ENCODE measurements at regions not wholly inside any gene's neighbourhood (a gene's known extent, or its start where the extent isn't known, plus 50 kb on each side); places are given as distances from the start of the nearest gene placed in this dataset. TPM values are rescaled to one million over a fixed set of nuclear protein-coding genes. Genes with fewer than 3 reads are reported as not detected.

DNA sequence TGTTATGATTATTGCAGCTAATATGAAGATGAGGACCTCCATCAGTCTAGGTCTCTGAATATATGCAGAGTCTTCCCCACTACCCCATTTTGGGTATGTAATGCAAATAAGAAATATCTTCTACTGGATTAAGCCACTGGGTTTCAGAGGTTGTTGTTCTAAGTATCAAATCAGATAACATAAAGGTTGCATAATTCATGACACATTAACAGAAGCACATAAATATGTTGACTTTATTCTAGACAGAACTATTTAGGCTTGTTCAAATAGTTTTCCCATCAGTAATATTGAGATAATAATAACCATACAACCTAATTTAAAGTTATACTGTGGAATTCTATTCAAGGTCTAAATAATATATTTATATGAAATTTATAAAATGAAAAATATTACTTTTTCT is 157.1 kb downstream of the ETV1 start:
- TF ChIP-seq, protein P1, sequence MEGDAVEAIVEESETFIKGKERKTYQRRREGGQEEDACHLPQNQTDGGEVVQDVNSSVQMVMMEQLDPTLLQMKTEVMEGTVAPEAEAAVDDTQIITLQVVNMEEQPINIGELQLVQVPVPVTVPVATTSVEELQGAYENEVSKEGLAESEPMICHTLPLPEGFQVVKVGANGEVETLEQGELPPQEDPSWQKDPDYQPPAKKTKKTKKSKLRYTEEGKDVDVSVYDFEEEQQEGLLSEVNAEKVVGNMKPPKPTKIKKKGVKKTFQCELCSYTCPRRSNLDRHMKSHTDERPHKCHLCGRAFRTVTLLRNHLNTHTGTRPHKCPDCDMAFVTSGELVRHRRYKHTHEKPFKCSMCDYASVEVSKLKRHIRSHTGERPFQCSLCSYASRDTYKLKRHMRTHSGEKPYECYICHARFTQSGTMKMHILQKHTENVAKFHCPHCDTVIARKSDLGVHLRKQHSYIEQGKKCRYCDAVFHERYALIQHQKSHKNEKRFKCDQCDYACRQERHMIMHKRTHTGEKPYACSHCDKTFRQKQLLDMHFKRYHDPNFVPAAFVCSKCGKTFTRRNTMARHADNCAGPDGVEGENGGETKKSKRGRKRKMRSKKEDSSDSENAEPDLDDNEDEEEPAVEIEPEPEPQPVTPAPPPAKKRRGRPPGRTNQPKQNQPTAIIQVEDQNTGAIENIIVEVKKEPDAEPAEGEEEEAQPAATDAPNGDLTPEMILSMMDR (IDR thresholded peaks at IDR 0.05; ENCODE audit: insufficient read depth, low read length), result no peak
- DNase-seq (ENCODE audit: low read depth), result no peak

DNA sequence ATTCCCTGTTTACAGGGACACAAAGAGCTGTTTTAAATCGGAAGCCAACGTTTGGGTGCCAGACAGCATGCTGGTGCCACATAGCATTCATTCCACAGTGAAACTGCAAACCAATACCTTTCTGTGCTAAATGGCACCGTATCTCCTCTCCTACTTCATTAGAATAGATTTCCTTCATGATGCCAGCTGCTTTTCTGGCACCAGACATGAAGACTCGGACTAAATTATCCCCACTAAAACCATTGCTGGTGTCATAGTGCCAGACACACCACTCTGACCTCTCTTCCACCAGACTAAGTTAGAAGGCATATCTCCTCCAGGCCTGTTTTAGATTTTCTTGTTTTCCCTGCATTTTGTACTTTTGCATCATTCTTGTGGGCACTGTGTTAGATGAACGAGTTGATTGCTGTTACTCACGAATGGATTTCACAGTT is 155.1 kb downstream of the ETV1 start:
- TF ChIP-seq, protein P1 (IDR thresholded peaks at IDR 0.05; ENCODE audit: insufficient read depth, low read length), result no peak
- DNase-seq (ENCODE audit: low read depth), result no peak
- no peak overlapping the region for H3K4me3 ChIP-seq (ENCODE audit: low read depth, low read length)

More for the DNA sequence above, 157.1 kb downstream of the ETV1 start:
- H3K4me3 ChIP-seq (ENCODE audit: low read depth, low read length), result no peak overlapping the region

DNA sequence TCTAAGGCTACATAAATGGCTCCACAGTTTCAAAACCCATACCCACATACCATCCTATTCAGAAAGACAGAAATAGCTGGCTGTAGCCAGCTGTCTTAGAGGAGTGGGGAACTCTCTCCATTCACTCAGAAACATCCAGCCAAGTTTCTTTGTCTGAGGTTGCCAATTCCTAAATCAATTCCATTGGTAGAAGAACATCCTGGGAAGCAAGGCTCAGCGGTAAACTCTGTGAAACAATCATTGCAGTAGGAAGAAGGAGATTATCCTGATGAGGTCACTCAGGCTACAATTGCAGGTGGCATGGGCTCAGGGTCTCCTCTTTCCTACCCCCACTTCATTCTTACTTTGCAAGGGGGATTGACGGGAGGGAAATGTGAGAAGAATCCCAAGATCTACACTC is 154.0 kb downstream of the ETV1 start:
- no peak for DNase-seq (ENCODE audit: low read depth)
- H3K4me3 ChIP-seq (ENCODE audit: low read depth, low read length), result no peak overlapping the region
- TF ChIP-seq, protein P1 (IDR thresholded peaks at IDR 0.05; ENCODE audit: insufficient read depth, low read length), result no peak

DNA sequence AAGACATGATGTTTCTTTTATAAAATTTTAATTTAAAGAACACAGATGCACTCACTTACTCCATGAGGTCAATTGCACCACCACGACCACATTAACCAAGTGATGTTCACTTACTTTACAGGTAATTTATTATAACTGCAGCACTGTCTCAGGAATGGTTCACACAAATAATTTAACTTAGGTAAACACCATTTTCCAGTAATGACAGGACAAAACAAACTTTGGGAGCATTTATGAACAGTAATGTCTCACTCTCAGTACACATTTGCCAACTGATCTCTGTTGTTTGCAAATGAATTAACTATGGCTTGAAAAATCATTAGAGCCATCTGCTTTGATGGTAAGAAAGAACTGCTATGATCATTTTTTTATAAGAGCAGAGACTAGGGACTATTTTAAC is 150.4 kb downstream of the ETV1 start:
- no peak overlapping the region for H3K4me3 ChIP-seq (ENCODE audit: low read depth, low read length)
- no peak for DNase-seq (ENCODE audit: low read depth)
- TF ChIP-seq, protein P1 (IDR thresholded peaks at IDR 0.05; ENCODE audit: insufficient read depth, low read length), result no peak

Small RNA genes in the stretch of these regions (small RNA-seq; reads per million reads assigned to genes)
- not detected for gene RN7SKP228
